Adrenal gland (tissue), 9 donors: ENCODE measurements at regions not wholly inside any gene's neighbourhood (a gene's known extent, or its start where the extent isn't known, plus 50 kb on each side); places are given as distances from the start of the nearest gene placed in this dataset.

ENCODE experiments used
- DNase-seq, 7 donors: peaks; one replicate each; pipeline ENCODE4 v3.0.0-alpha.2; 2019 to 2020
- H3K27ac ChIP-seq, 5 donors: fragments of 200-600 bp; sonication (generic) in 4 of 5; 1 replicate in 3 of 5; 2 replicates in 2 of 5; pipeline versions ENCODE4 v1.5.1 to v1.8.0; 2016 to 2020; ENCODE audit warnings: mild to moderate bottlenecking in 1 of 5
- H3K27me3 ChIP-seq: fragments of 200-600 bp; 2 replicates; pipeline ENCODE4 v1.8.0; 2021
- H3K36me3 ChIP-seq, 2 donors: fragments of 200-600 bp; replicated peaks in 1 of 2; 1 replicate in 1 of 2; 2 replicates in 1 of 2; pipeline versions ENCODE4 v1.5.1 to v1.8.0; 2018 to 2022
- H3K4me1 ChIP-seq, 2 donors: fragments of 200-600 bp; replicated peaks in 1 of 2; 1 replicate in 1 of 2; 2 replicates in 1 of 2; pipeline versions ENCODE4 v1.5.1 to v1.8.0; 2018 to 2021
- H3K4me3 ChIP-seq, 4 donors: fragments of 200-600 bp; sonication (generic) in 3 of 4; one replicate each; pipeline ENCODE4 v1.5.1; 2016 to 2018
- H3K9me3 ChIP-seq, 3 donors: fragments of 200-600 bp; sonication (generic) in 1 of 3; replicated peaks in 1 of 3; 1 replicate in 2 of 3; 2 replicates in 1 of 3; pipeline versions ENCODE4 v1.5.1 to v1.8.0; 2016 to 2021
- POLR2A ChIP-seq, 2 donors: fragments of 450-650 bp; IDR thresholded peaks; one replicate each; pipeline ENCODE4 v1.6.1; 2017; ENCODE audit warnings: antibody characterized with exemption in 2 of 2, mild to moderate bottlenecking in 2 of 2, moderate library complexity in 1 of 2
- WGBS, 4 donors: extraction: QIAGEN DNeasy Blood & Tissue Kit in 2 of 4; methylation state at CpG; one replicate each; pipeline versions ENCODE4 v1.1.5 to v1.1.7; 2013 to 2017; 5-methylcytosine and 5-hydroxymethylcytosine counted together
- intact Hi-C, 2 donors: fragments of 100-400 bp; cut with DNase I; formaldehyde crosslinking; loops; one replicate each; pipeline versions ENCODE4 v1.14.1 to v1.15.0; 2022 to 2023
- TF ChIP-seq, protein P1 (sequence below), 6 experiments: fragments of 450-650 bp in 4 of 6; fragments of 200-600 bp in 2 of 6; sonication (generic) in 1 of 6; IDR thresholded peaks; 1 replicate in 5 of 6; 2 replicates in 1 of 6; pipeline versions ENCODE4 v1.5.1 to v1.8.0; 2016 to 2021; ENCODE audit warnings: antibody characterized with exemption in 6 of 6, mild to moderate bottlenecking in 2 of 6, moderate library complexity in 1 of 6
- donor health status: healthy with polysubstance abuse.
- donor health status: Bipolar disorder and iron deficiency.
- donor health status: DM: yes; HTN: yes; CAD: no.
- donor health status: DM: no; HTN: no; CAD: no.
- donor health status: DM: no; HTN: no; CAD: no.

GRCh38 chr3:40979962-40980361 lies 219.3 kb upstream of the CTNNB1 start:
- intact Hi-C loops: no loop called here
- no peaks in the 10 kb centered on the region for H3K4me1 ChIP-seq
- WGBS, 4 donors: 89 to 97% (median 92%) methylated on average over 3 of the region's 3 CpGs
- no peaks in the 10 kb centered on the region for H3K27me3 ChIP-seq
- H3K27ac ChIP-seq: no peak overlapping the region
- H3K9me3 ChIP-seq: no peaks in the 10 kb centered on the region
- H3K36me3 ChIP-seq: no peaks in the 10 kb centered on the region
- no peak for DNase-seq
- H3K4me3 ChIP-seq: no peak overlapping the region
- no peak for TF ChIP-seq POLR2A (IDR thresholded peaks at IDR 0.05)
- TF ChIP-seq, protein P1, sequence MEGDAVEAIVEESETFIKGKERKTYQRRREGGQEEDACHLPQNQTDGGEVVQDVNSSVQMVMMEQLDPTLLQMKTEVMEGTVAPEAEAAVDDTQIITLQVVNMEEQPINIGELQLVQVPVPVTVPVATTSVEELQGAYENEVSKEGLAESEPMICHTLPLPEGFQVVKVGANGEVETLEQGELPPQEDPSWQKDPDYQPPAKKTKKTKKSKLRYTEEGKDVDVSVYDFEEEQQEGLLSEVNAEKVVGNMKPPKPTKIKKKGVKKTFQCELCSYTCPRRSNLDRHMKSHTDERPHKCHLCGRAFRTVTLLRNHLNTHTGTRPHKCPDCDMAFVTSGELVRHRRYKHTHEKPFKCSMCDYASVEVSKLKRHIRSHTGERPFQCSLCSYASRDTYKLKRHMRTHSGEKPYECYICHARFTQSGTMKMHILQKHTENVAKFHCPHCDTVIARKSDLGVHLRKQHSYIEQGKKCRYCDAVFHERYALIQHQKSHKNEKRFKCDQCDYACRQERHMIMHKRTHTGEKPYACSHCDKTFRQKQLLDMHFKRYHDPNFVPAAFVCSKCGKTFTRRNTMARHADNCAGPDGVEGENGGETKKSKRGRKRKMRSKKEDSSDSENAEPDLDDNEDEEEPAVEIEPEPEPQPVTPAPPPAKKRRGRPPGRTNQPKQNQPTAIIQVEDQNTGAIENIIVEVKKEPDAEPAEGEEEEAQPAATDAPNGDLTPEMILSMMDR (IDR thresholded peaks at IDR 0.05): no peak

- H3K27ac ChIP-seq: no peak overlapping the region
- no peaks in the 10 kb centered on the region for H3K9me3 ChIP-seq
- no peak overlapping the region for H3K4me3 ChIP-seq
- TF ChIP-seq POLR2A (IDR thresholded peaks at IDR 0.05): no peak
- TF ChIP-seq, protein P1 (IDR thresholded peaks at IDR 0.05): no peak
- 73 to 90% (median 79%) methylated on average over 4 of the region's 4 CpGs for WGBS, 4 donors
- H3K4me1 ChIP-seq: no peaks in the 10 kb centered on the region
- H3K27me3 ChIP-seq: no peaks in the 10 kb centered on the region
- H3K36me3 ChIP-seq: no peaks in the 10 kb centered on the region
- DNase-seq: no peak
- intact Hi-C loops: no loop called here
These were observed 218.8 kb upstream of the CTNNB1 start for GRCh38 chr3:40980467-40980866.

GRCh38 chr3:40985195-40985594 lies 214.1 kb upstream of the CTNNB1 start:
- WGBS, 4 donors: 88 to 100% (median 91%) methylated on average over 1 to 2 of the region's 2 CpGs
- no peak for DNase-seq
- TF ChIP-seq, protein P1 (IDR thresholded peaks at IDR 0.05): no peak
- TF ChIP-seq POLR2A (IDR thresholded peaks at IDR 0.05): no peak
- no peaks in the 10 kb centered on the region for H3K27me3 ChIP-seq
- no peaks in the 10 kb centered on the region for H3K4me1 ChIP-seq
- no peaks in the 10 kb centered on the region for H3K9me3 ChIP-seq
- no peak overlapping the region for H3K27ac ChIP-seq
- intact Hi-C loops: no loop called here
- no peak overlapping the region for H3K4me3 ChIP-seq
- no peaks in the 10 kb centered on the region for H3K36me3 ChIP-seq

DNA sequence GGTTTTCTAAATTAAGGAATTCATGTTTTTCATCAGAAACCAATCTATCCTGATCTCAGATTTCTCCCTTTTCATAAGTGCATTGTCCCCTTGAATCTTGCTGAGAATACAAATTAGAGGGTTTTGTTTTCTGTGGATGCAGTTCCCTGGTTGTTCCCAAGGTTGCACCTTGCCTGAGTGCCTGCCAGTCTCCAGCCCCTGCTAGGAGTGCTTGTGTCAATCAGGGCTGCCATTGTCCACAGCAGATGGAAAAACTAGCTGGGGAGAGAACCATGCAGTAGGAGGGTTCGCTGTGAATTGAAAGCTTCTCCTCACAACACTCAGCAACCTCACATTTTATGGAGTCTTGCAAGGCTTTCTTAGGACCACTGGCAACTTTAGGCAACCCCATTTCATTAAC lies 210.8 kb upstream of the CTNNB1 start:
- Histone ChIP-seq H3K9me3 (no peaks in the 10 kb centered on the region), H3K27ac (no peak overlapping the region), H3K27me3 (no peaks in the 10 kb centered on the region), H3K36me3 (no peaks in the 10 kb centered on the region), H3K4me1 (no peaks in the 10 kb centered on the region), H3K4me3 (no peak overlapping the region)
- intact Hi-C loops: no loop called here
- 93 to 100% (median 100%) methylated on average over 1 of the region's 1 CpG for WGBS, 4 donors
- TF ChIP-seq POLR2A (IDR thresholded peaks at IDR 0.05): no peak
- TF ChIP-seq, protein P1 (IDR thresholded peaks at IDR 0.05): no peak
- DNase-seq: no peak
